GM21528 (cell line): ENCODE measurements at regions not wholly inside any gene's neighbourhood (a gene's known extent, or its start where the extent isn't known, plus 50 kb on each side); places are given as distances from the start of the nearest gene placed in this dataset.

Experiments
- ATAC-seq: cut with Tn5 transposase; IDR thresholded peaks from one replicate; pipeline ENCODE4 v1.9.1; 2021; ENCODE audit warnings: mild to moderate bottlenecking, moderate library complexity; ENCODE audit not compliant: unreplicated experiment, low FRiP score

- ATAC-seq, result no peak
Observed at GRCh38 chr16:51757505-51757904, 606.4 kb upstream of the SALL1 start.

DNA sequence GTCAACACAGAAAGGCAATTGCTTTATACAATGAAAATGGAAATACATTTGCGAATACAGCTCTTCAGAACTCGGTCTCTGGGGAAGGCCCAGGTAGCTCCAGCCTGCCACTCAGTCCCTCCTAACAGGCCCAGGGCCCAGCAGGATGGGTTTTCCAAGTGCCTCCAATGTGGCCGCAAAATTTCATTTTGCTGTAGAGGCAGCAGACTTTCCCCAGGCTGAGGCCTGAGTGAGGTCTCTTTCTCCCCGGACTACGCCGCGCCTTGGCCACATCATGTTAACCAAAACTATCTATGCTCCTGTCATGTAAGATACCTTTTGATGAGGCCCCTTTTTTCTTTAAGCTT is 606.0 kb upstream of the SALL1 start:
- no peak for ATAC-seq

DNA sequence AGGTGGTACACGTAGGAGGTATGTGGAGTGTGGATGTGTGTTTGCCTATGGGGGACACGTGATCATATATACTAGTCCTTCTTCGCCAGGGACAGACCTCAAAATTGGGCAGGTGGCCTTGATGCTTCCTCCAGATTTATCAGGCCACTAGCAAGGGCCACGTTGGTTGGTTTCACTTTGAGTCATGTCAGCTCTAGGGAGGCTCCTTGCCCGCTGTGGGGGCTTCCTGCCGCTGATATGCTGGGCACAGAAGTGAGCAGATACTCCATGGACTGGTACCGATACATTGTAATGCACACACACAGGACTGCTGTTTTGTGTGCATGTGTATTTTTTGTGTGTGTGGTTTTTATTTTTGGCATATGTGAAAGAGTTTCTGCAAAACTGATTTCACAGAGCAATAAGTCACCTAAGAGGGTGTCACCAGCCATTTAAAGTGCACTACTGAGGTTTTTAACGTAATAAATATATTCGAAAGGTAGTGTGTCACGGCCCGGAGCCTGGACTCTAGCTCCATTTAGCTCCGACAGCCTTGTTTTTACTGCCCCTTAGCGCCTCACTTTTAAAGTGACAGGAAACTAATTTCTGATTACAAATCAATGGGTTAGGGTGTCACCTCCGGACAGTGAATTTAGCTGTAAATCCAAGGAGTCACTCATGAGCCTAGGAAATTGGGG is 605.5 kb upstream of the SALL1 start:
- ATAC-seq, result no peak

GRCh38 chr16:51755577-51756355 is 604.7 kb upstream of the SALL1 start:
- ATAC-seq, result no peak

- ATAC-seq, result no peak
Observed at GRCh38 chr16:51755039-51755501, 604.0 kb upstream of the SALL1 start.

DNA sequence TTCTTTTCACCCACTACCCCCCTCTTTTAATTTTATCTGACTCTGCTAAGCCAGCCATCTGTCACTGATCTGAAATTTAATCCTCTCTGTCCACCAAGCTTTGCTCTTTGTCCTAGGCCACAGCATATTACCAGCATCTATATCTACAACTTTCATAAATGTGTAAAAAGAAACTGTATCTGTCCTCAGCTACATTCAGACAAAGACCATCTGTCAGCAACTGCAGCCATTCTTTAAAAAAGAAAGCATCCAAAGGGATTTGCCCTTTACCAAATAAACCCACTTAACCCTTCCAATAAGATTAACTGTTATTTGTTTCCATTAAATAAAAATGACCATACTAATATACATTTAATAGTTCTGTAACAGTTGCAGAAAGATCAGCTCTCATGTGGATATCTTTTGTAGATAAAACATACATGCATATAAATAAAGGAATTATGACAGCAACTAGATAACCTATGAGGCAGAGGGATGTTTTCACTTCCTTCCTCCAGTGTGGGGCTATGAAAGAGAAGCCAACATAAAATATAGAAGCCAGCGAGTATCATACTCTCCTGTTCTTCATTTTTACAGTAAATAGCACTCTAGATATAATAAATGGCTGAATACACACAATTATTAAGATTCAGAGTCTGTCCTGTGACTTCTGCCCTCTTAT is 602.5 kb upstream of the SALL1 start:
- ATAC-seq, result no peak

DNA sequence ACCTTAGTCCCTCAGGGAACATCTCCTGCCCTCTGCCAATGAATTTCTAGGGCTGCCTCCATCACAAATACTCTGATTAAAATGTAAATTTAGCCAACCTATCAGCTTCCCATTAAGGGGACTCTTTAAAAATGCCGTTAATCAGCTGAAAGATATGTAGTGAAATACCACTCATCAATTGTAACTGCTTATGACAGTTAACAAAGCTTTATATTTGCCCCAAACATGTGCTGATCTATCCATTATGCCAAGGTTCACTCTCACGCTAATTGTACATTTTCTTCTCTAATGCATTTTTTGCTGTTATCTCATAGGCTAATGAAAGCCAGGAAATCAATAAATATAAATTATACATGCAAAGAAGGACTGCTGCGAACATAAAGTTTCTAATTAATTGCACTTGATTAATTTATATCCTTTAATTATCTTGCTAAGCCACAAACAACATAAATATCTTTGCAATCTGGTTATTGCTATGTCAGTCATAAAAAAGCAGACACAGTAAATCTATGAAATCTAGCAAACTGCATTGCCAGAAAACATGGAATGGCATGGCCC is 601.4 kb upstream of the SALL1 start:
- no peak for ATAC-seq

DNA sequence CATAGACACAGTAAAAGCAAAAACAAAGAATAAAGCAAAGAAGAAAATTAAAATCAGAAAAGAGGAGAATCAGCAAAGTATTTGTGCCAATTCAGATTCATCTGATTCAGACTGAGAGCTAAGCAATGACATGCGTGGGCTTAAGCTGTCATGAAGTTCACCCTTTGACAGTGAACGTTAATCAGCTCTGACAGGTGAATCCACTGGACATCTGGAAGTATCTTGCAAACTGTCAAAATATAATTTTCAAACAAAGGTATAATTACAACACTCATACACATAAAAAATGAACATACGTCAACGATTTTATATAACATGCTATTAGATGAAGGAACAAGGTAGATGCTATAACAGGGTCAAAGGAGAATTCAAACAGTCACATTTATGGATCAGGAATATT is 596.3 kb upstream of the SALL1 start:
- no peak for ATAC-seq

- ATAC-seq, result no peak
Observed at GRCh38 chr16:51734220-51734619, 583.1 kb upstream of the SALL1 start.

DNA sequence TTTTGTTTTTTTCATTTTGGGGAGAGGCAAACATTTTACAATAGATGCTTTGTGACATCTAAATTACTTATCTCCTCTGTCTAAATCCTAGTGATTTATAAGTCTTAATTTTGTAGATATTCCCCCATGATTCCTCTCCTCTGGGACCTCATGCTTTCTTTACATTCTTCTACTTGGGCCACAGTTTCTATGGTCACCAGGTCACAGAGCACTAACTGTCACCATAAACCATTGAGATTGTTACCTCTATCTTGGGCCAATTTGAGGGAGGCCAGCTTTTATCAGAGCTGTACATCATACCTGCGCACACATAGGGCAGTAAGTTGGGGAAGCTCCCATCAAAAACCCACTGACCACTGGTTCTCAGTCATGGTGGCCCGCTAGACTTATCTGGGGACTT is 582.1 kb upstream of the SALL1 start:
- no peak for ATAC-seq

GRCh38 chr16:51731160-51731559 is 580.1 kb upstream of the SALL1 start:
- no peak for ATAC-seq

DNA sequence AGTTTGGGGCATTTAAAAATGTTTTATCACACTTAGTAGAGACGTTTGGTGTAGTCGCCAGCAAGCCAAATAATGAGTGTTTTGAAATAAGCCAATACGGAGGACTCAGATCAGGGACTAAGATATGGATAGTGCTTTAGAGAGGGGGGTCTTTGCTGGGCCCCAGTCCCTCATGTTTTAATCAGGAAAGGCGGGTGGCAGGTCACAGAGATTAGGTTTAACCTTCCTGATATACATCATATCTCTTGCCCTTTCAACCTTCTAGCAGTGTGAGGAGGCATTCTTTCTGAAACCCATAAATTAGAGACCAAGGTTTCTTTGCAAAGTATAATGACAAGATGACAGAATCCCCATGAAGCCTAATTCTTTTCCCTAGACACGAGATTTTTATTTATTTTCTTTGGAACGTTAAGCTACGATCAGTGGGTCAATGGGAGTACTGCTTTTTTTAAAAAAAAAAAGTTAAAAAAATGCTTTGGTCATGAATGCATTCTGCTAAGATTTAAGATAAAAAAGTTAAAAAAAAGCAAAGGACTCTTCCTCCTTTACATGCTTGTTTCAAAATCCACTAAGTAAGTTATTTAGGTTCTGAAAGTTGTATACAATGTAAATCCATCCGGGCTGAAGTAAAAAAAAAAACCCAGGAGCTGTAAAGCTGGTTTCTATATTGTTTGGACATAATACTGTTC is 572.1 kb upstream of the SALL1 start:
- no peak for ATAC-seq

- ATAC-seq, result no peak
Observed at GRCh38 chr16:51722467-51722866, 571.4 kb upstream of the SALL1 start.

DNA sequence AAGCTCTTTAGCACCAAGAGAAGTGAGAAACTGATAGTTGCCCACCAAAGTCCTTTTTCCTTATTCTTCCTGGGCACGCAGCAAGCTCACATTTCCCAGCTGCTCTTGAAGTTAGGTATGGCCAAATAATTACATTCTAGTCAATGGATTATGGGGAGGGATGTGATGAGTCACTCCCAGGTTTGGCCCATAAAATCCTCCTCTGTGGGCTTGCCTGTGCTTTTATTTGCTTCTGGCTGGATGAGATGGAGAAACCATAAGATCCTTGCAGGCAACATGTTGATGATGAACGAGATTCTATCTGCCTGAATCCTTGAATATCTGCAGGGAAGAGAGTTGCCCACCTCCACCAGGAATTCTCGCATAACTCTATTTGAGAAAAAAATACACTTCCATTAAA is 568.3 kb upstream of the SALL1 start:
- no peak for ATAC-seq

DNA sequence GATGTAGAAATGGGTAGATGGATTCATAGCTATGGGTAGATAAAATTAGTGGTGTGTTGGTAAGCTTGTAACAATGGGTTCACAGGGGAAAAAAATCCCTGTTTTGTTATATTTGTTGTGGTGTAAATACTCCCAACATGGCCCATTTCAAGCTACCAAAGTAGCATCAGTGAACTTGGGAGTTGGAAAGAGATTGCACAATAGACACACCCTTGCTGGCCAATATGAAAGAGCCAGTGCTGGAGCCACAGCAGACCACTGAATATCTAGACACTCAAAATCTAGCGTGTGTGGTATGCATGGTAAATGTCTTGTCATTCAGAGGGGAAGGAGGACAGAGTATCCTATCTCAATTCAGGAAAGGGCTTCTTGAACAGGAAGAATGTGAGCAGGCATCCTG is 565.1 kb upstream of the SALL1 start:
- ATAC-seq, result no peak

DNA sequence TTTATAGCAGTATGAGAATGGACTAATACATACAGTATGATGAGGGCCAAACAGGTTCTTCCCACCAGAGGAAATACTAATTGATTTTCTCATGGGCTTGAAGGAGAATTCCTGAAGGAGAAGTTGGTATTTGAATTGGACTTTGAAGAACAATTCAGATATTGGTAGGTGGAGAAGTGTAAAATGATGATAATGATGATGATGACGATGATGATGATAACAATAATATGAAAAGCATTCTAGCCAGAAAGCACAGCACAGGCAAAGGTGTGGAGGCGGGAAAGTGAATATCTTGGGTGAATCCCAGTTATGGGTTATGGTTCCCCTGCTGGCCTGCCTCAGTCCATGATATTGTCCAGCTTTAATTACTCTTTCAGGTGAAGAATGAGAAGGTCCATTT is 562.4 kb upstream of the SALL1 start:
- ATAC-seq, result no peak

DNA sequence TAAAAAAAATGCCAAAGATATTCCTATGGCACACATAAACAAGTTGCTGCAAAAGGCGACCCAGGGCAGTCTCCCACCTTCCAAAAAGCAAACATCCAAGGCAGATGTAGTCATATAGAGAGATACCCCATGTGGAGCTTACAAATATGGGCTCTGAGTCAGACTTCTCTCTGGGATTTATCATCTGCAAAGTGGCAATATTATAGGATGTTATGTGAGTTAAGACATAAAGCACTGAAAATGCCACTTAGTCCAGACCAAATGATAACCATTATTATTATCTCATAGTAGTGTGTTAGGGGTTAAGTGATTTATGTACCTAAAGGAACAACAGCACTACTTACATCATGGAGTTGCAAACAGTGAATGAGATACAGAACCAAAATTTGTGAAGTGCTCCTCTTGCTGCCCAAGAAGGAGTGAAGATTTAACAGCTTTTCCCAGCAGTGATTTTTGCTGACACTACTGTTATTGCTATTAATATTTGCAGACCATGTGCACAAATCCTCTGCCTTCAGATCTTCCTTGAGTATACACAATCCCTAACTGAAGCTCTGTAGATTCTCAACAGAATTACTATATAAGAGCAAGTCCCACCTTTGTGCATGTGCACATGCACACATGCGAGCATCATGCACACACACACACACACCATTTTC is 560.0 kb upstream of the SALL1 start:
- ATAC-seq, result no peak

DNA sequence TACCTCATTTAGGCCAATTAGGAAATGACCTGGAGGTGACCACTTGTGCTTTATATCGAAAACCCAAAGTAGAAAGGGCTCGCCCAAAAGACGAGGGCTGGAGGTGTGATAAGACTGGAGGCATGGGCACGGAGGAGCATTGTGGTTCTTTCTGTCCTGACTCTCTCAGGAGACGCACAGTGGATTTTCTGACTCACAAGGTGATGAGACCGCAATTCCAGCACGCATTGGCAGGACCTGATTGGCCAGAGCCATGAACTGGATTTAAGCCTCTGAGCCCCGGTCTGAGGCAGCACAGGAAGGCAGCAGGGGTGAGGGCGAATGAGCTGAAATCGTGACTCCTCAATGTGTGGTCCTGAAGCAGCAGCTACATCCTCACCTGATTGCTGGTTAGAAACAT is 559.1 kb upstream of the SALL1 start:
- ATAC-seq, result no peak

- ATAC-seq, result no peak
Observed at GRCh38 chr16:51708861-51709260, 557.8 kb upstream of the SALL1 start.

GRCh38 chr16:51707666-51708065 is 556.6 kb upstream of the SALL1 start:
- ATAC-seq, result no peak
